ENCODE measurements at regions not wholly inside any gene's neighbourhood (a gene's known extent, or its start where the extent isn't known, plus 50 kb on each side); places are given as distances from the start of the nearest gene placed in this dataset.

DNA sequence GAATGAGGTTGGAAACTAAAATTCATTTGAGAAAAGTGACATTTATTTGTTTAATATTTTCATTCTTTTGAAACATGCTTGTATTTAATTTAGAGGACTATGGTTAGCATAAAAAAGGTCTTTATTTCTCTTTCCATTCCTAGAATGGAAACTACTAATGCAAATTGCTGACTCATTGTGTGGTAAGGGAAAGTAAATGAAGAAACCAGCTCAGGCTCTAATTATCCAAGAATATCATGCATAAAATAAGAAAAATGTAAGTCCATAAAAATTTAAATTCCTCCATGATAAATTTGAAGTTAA lies 777.0 kb upstream of the SLITRK1 start:
- TF ChIP-seq POLR2A (IDR thresholded peaks at IDR 0.05), result no peak
- TF ChIP-seq, protein P1, sequence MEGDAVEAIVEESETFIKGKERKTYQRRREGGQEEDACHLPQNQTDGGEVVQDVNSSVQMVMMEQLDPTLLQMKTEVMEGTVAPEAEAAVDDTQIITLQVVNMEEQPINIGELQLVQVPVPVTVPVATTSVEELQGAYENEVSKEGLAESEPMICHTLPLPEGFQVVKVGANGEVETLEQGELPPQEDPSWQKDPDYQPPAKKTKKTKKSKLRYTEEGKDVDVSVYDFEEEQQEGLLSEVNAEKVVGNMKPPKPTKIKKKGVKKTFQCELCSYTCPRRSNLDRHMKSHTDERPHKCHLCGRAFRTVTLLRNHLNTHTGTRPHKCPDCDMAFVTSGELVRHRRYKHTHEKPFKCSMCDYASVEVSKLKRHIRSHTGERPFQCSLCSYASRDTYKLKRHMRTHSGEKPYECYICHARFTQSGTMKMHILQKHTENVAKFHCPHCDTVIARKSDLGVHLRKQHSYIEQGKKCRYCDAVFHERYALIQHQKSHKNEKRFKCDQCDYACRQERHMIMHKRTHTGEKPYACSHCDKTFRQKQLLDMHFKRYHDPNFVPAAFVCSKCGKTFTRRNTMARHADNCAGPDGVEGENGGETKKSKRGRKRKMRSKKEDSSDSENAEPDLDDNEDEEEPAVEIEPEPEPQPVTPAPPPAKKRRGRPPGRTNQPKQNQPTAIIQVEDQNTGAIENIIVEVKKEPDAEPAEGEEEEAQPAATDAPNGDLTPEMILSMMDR (IDR thresholded peaks at IDR 0.05), result no peak
